NCI-H748 (cell line): ENCODE measurements at regions not wholly inside any gene's neighbourhood (a gene's known extent, or its start where the extent isn't known, plus 50 kb on each side); places are given as distances from the start of the nearest gene placed in this dataset.
A peak's percentile ranks its signal among the peaks of the same experiment; 100 is the strongest.

ENCODE experiments used
- DNase-seq: peaks from one replicate; lab custom pipeline; 2025; ENCODE audit not compliant: unreplicated experiment; lab: John Stamatoyannopoulos, UW

GRCh38 chr3:72568083-72568482, 280.2 kb downstream of the SHQ1 start:
- DNase-seq: peak; percentile 58

DNA sequence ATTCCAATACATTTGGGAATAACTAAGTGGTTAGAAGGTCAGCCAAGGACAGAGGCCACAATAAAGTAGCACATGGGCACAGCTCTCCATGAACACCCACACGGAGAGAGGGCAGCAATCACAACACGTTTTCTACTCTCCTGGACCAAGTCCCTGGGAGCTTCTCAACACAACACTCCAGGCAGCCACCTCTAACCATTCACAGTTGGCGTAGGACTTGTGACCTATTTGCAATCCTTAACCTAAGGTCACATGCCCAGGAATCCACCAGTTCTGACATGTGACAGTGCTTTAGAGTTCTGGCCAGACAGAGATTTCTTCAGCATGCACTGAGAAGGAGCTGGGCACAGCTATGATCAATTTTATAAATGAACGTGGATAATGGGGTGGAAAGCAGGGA, 280.8 kb downstream of the SHQ1 start:
- no peak for DNase-seq

DNA sequence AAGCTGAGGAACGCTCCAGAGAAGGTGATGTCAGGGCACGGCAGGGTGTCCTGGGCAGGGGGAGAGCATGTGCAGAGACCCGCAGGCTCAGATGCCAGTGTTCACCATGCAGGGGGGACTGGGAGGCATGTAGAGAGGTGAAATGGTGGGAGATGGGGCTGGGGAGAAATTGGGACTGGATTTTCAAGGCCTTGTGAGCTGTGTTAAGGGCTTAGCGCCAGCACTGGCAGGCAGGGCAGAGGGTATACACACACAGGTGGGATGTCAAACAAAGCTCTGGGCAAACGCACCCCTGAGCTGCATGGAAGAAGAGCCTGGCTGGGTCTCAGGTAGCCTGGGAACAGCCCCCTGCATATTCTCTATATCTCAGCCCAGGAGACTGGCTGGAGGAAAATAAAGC, 282.7 kb downstream of the SHQ1 start:
- peak; percentile 15 for DNase-seq

DNA sequence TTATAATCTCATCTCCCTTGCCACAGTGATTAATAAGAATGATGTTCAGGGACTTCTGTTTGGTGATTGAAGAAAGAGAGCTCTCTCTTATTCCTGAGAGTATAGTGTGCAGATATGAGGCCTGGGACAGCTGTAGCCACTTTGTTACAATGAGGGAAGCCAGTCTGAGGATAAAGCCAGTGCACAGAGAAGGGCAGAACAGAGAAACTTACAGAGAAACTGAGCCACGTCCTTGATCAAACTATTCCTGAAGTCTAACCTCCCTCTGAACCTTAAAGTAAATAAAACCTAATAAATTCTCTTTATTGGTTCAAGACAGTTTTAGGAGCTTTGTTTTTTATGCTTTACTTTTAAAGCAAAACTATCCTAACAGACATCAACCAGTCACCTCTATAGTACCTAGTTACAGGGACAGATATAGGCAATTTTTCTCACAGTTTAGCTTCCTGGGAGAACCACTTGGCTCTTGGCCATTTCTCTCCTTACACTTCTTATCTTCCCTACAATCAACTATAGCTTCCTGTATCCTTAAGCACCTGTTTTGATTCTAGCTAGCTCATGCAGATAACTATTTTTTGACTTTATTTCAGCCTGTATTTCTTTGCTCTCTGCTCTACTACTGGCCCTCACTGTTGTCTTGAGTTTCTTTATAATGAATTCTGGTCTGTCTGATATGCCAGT, 284.4 kb downstream of the SHQ1 start:
- DNase-seq: no peak

GRCh38 chr3:72560846-72561675, 287.2 kb downstream of the SHQ1 start:
- no peak for DNase-seq

DNA sequence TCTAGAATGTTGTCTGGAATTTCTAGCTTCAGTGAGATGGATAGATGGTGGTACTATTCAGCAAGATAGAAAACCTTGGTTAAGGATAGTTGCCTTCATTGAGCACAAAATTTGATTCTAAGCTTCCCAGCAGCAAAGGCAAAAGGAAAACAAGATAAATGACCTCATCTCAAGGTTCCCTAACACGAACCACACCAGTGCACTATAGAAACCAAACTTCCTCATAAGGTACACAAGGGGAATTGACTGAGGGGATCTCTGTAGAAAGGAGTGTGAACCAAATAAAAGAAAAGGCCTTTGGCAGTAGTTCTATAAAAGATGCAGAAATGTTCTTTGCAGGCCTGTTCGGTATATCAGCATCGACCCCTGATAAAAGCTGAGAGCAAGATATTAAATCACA, 288.9 kb downstream of the SHQ1 start:
- no peak for DNase-seq

DNA sequence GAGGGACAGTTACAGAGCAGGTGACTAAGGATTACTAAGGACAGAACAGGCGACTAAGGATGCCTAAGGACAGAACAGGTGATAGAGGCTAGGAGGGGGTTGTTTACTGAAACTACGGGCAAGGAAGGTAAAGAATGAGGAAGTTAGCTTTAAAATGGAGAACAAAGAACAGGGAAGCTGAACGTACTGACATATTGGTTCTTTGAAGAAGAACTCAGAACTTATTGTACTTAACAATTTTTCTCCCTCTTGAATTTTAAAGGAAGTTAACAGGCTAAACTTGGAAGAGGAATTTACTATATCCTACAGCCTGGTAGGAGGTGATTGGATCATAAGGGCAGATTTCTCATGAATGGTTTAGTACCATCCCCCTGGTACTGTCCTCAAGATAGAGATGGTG, 290.2 kb downstream of the SHQ1 start:
- DNase-seq: no peak

DNA sequence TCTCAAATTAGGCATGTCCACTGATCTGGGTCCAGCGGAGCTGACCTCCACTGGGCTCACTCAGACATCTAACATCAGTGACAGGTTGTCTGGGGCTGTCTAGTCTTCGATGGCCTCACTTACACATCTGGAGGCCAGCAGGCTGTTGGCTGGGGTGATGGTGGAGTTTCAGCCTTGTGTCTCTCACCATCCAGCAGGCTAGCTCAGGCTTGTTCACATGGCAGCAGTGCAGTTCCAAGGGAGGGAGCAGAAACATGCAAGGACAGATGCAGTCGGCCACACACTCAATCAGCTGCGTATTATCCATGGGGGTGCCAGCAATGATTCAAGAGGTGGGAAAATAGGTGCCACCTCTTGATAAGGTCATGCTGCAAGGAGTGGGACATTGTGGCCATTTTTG, 292.5 kb downstream of the SHQ1 start:
- no peak for DNase-seq

DNA sequence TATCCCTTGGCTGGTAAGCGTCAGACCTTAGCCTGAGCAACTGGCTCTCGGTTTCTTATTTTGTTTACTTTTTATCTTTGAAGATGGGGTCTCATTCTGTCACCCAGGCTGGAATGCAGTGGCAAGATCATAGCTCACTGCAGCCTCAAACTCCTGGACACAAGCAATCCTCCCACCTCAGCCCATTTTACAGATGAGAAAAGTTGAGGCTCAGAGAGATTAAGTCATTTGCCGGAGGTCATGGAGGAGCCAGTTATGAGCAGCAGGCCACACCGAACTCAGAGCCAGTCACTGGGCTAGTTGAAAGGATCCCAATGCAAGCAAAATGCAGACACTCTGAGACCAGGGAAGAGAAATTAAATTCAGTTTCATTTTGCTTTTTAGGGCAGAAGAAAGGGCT, 293.6 kb downstream of the SHQ1 start:
- no peak for DNase-seq

- DNase-seq: no peak
Observed at GRCh38 chr3:72553298-72553697, 294.9 kb downstream of the SHQ1 start.

DNA sequence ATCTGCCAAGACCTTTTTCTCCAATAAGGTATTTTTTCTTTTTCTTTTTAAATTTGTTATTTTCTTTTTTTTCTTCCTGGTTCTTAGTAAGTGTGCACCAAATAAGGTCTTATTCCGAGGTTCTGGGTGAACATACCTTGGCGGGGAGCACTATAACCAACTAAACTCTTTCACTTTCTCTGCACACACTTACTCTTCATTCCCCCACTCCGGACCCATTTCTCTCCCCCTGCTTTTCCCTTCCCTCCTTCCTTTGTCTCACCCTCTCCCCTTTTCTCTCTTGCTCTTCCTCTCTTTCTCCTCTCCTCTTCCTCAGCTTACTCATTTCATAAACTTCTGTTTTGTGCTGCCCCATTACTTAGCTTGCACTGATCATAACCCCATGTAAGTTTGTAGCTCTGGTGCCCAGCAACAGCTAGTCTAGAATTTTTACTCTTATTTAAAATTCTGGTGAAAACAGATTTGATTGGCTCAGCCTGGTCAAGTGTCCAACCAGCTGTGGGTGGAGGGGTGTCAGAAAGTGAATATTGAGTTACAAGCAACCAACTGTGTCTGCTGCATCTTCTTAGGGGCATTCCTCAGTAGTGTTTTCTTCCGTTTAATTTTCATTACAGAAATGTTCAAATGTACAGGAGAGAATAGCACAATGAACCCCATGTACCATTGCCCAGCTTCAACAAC, 297.5 kb downstream of the SHQ1 start:
- no peak for DNase-seq

DNA sequence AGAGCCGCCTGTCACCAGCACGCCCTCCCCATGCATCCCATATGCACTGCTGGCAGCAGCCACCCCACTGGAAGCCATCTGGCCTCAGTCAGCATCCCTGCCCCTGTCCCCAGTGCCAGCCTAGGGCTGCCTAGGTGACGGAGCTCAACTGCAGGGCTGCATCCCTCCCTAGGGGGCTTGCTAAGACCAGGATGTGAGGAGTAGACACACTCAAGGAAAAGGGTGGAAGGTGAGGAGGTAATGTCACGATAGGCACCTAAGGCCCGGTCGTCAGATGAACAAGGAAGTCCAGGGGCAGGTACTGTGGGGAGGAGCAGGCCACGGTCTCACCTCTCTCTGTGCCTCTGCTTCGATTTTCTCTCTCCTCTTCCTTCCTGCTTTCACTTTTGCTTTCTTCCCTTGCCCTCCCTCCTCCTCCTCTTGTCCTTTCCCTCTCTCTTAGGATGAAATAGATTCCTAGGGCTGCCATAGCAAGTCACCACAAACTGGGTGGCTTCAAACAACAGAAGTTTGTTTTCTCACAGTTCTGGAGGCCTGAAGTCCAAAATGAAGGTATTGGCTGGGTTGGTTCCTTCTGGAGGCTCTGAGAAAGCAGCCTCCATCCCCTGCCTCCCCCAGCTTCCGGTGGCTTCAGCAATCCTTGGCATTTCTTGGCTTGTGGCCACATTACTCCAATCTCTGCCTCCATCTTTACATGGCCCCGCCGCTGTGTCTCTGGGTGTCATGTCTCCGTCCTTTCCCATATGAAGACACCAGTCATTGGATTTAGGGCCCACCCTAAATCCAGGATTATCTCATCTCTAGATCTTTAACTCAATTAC, 298.3 kb downstream of the SHQ1 start:
- DNase-seq: no peak

DNA sequence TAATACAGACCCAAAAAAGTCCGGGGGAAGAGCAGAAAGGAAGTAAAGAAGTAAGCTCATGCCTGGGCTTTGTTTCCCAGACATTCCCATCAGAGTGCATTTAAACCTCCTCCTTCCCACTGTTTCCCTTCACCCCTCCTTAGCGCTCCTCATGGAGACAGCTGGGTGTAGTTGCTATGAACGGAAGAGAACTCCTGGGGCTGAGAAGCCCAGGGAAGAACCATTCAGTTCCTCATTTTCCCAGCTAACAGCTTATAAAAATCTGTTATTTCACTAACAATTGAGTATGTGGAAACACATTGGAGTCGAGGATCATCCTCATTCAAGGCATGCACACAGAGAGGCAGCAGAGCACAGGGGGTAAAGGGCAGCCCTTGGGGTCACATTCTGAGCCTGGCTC, 299.3 kb downstream of the SHQ1 start:
- no peak for DNase-seq

GRCh38 chr3:72548461-72548860, 299.8 kb downstream of the SHQ1 start:
- no peak for DNase-seq

DNA sequence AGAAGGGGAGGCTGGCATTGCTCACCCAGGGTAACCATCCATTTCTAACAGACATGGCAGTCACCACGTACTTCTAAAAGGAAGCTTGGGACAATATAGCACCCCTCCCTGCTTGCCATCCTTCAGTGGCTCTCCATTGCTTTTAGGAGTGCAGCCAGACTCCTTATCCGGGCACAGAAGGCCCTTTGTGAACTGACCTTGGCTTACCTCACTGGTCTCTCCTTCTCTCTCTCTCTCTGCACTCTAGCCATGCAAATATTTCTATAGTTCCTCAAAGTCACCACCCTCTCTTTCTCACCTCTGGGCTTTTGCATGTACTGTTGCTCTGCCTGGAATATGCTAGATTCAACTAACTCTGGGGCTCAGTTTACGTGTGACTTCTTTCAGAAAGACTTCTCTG, 301.1 kb downstream of the SHQ1 start:
- no peak for DNase-seq

DNA sequence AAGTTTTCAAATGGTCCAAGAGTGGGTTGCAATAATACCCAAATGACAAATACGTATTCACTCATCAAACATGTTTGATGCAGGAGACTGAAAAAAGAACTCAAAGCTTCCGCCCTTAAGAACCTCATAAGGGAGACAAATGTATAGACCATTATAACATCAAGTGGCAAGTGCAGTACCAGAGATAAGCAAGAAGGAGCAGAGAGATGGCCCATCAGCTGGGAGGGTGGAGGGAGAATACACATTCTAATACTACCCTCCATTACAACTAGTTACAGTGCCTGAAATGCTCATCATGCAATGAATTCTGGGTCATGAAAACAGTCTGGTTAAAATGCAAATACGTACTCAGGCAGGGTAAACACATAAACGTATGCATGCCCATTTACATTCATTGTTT, 304.0 kb downstream of the SHQ1 start:
- DNase-seq: no peak

DNA sequence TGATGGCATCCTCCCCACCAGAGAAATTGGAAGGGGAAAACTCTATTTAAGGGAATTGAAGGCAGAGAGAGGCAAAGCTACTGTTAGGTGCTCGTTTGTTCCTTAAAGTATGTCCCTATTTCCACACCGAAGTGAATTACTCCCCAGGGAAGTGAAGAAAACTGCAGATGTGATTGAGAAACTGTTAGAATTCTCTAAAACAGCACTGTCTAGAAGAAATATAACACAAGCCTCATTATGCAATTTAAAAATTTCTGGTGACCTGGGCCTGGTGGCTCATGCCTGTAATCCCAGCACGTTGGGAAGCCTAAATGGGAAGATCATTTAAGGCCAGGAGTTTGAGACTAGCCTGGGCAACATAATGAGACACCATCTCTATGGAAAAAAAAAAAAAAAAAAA, 305.0 kb downstream of the SHQ1 start:
- DNase-seq: no peak

- no peak for DNase-seq
Observed at GRCh38 chr3:72542781-72543180, 305.5 kb downstream of the SHQ1 start.

DNA sequence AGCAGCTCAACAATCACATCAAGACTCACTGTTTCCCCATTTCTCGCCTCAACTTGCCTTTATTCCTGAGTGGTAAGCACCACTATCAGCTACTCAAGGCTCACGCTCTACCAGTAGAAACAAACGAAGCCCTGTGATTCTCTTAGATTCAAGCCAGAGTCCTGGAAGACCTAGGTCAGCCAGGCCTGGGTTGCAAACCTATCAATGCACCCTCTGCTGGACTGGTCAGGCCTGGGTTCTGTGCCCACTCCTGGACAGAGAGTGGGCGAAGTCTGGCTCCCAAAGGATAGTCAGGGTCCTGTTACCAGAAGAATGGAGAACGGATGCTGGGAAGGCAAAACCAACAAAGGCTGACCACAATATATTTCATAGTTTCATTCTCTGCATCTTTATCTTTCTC, 308.4 kb downstream of the SHQ1 start:
- no peak for DNase-seq

DNA sequence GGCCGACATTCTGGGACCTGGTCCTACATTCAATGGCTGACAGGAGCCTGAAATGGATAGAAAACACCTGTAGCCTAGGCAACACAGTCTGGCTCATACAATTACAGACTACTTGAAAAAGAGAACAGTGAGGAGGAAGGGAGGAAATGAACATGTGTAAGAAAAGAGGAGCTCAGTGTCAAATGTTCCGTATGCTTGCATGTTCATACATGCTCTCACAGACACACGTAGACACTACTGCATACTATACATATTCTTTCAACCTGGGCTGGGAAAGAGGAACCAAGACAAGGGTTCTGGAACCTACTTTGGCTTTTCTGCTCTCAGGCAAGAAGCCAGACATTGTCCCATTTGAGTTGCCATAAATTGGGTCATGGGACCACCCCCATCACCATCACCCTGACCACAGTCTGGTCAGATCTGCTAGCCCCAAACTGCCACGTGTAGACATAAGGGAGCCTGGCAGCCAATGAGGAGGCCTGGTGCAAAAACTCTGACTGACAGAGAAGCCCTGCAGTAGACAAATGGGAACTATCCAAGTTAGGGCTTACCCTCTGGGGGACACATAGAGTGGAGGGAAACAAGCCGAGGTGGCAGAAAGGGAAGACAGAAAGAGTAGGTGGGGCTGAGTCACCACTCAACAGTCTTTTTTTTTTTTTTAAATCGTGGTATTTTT, 310.0 kb downstream of the SHQ1 start:
- DNase-seq: no peak

DNA sequence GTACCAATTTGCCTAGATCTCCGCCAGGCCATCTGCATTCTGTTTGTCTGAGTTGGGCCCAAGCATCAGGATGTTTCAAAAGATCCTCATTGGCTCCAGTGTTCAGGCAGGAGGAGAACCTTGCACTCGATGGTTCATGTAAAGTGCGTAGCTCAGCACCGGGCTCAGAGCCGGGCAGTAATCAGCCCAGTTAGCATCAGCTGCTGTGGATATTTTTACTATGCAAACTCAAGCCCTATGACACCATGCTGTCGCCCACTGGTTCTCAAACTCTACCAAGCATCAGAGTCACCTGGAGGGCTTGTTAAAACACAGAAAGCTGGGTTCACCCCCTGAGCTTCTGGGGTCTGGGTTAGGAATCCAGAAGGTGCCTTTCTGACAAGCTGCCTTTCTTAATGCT, 310.8 kb downstream of the SHQ1 start:
- no peak for DNase-seq
